CD8-positive, alpha-beta memory T cell (primary cell): ENCODE measurements at regions not wholly inside any gene's neighbourhood (a gene's known extent, or its start where the extent isn't known, plus 50 kb on each side); places are given as distances from the start of the nearest gene placed in this dataset.

ENCODE experiments used
- CTCF ChIA-PET: fragments of 350-600 bp; sonication (Branson Sonifier 250); formaldehyde crosslinking; loops from one replicate; lab custom pipeline; 2021; ENCODE audit warnings: antibody characterized with exemption; lab: Charles Lee
- POLR2A ChIA-PET: fragments of 350-600 bp; sonication (Branson Sonifier 250); formaldehyde crosslinking; loops from one replicate; lab custom pipeline; 2021; ENCODE audit warnings: antibody characterized with exemption; lab: Charles Lee
- DNase-seq, 5 donors: peaks; one replicate each; pipeline versions ENCODE4 v3.0.0 to v3.0.0-alpha.2; 2020 to 2022; ENCODE audit warnings: mixed read lengths in 1 of 5
- H3K27ac ChIP-seq: one replicate; pipeline ENCODE4 v1.7.0; 2013; ENCODE audit warnings: low read depth, mild to moderate bottlenecking, low read length, moderate library complexity
- H3K27me3 ChIP-seq: 2 replicates; pipeline ENCODE4 v1.7.0; 2013; ENCODE audit warnings: low read length, mild to moderate bottlenecking; ENCODE audit not compliant: insufficient read depth, poor library complexity, severe bottlenecking
- H3K36me3 ChIP-seq: 2 replicates; pipeline ENCODE4 v1.7.0; 2013; ENCODE audit warnings: mild to moderate bottlenecking, low read length, moderate library complexity; ENCODE audit not compliant: insufficient read depth
- H3K4me1 ChIP-seq: 2 replicates; pipeline ENCODE4 v1.7.0; 2013; ENCODE audit warnings: mild to moderate bottlenecking, low read length, moderate library complexity; ENCODE audit not compliant: insufficient read depth
- H3K4me3 ChIP-seq: 2 replicates; pipeline ENCODE4 v1.7.0; 2013; ENCODE audit warnings: mild to moderate bottlenecking, low read length
- H3K9me3 ChIP-seq: 2 replicates; pipeline ENCODE4 v1.7.0; 2013; ENCODE audit warnings: mild to moderate bottlenecking, low read length
- H3K27ac Mint-ChIP-seq, 8 donors: one replicate each; pipeline ENCODE4 v1.8.0; 2020 to 2021; ENCODE audit warnings: mixed read lengths in 8 of 8, mild to moderate bottlenecking in 6 of 8, inconsistent platforms in 3 of 8, moderate library complexity in 3 of 8
- H3K27me3 Mint-ChIP-seq, 2 donors: one replicate each; pipeline ENCODE4 v1.8.0; 2020 to 2021; ENCODE audit warnings: mixed read lengths in 2 of 2, mild to moderate bottlenecking in 1 of 2, moderate library complexity in 1 of 2
- H3K36me3 Mint-ChIP-seq, 3 donors: one replicate each; pipeline ENCODE4 v1.8.0; 2020 to 2021; ENCODE audit warnings: mixed read lengths in 3 of 3, inconsistent platforms in 1 of 3, mild to moderate bottlenecking in 1 of 3
- H3K4me1 Mint-ChIP-seq, 3 donors: one replicate each; pipeline ENCODE4 v1.8.0; 2020 to 2021; ENCODE audit warnings: mixed read lengths in 3 of 3, inconsistent platforms in 1 of 3, mild to moderate bottlenecking in 1 of 3
- H3K4me3 Mint-ChIP-seq, 7 donors: one replicate each; pipeline ENCODE4 v1.8.0; 2020 to 2021; ENCODE audit warnings: mixed read lengths in 7 of 7, mild to moderate bottlenecking in 6 of 7, moderate library complexity in 4 of 7, inconsistent platforms in 2 of 7
- H3K9me3 Mint-ChIP-seq, 5 donors: one replicate each; pipeline ENCODE4 v1.8.0; 2020 to 2022; ENCODE audit warnings: mixed read lengths in 5 of 5, mild to moderate bottlenecking in 3 of 5, moderate library complexity in 2 of 5, inconsistent platforms in 1 of 5

DNA sequence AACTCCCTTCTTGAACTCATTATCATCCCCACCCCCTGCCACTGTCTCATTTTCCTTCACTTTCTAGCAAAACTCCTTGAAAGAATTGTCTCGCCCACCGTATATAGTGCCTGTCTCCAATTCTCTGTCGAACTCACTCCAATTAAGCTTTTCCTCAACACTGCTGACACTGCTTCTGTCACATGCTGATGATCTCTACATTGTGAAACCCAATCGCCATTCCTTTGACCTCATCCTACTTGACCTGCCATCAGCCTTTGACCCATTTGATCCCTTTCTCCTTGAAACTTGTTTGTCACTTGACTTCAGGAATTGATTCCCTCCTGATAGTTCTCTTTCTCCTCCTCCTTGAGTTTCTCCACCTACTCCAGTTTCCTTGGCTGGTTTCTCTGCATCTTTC, 54.8 kb downstream of the CCDC71L start:
- Histone ChIP-seq H3K9me3 (no peaks in the 10 kb centered on the region), H3K27me3 (no peaks in the 10 kb centered on the region), H3K36me3 (no peaks in the 10 kb centered on the region), H3K4me1 (no peaks in the 10 kb centered on the region), H3K4me3 (no peak overlapping the region), H3K27ac (no peak overlapping the region)
- Mint-ChIP-seq H3K27ac (no peak overlapping the region), H3K36me3 (peaks cover 0 to under 1% (median 0%) of the 10 kb centered on the region in 3 donors), H3K9me3 (no peaks in the 10 kb centered on the region), H3K4me3 (no peak overlapping the region), H3K4me1 (no peaks in the 10 kb centered on the region), H3K27me3 (peaks cover 3 to 6% of the 10 kb centered on the region in 2 donors)
- ChIA-PET POLR2A (no interaction called here), CTCF (no interaction called here)
- DNase-seq = no peak

DNA sequence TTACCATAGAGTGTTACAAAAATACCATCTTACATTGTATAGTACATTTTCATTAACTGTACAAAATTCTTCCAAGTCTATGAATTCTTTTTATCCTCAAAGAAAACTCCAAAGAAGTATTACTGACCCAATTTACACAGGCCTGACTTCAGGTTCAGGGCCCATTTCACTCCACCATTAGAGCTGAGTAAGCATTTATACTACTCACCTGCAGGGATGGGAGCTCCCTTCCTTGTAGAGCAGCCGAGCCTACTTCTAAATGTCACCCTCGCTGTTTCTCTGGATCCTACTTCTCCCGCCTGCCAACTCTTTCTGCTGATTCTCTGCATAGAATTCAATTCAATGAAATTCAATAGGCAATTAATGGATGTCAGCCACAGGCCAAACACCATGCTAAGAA, 56.0 kb downstream of the CCDC71L start:
- Histone ChIP-seq H3K36me3 (no peaks in the 10 kb centered on the region), H3K4me3 (no peak overlapping the region), H3K27ac (no peak overlapping the region), H3K9me3 (no peaks in the 10 kb centered on the region), H3K4me1 (no peaks in the 10 kb centered on the region), H3K27me3 (no peaks in the 10 kb centered on the region)
- ChIA-PET CTCF (no interaction called here), POLR2A (no interaction called here)
- Mint-ChIP-seq H3K27ac (peak overlapping the region in 3 of 8 donors; percentile 48 to 70 (median 60)), H3K36me3 (no peaks in the 10 kb centered on the region), H3K27me3 (peaks cover 3 to 6% of the 10 kb centered on the region in 2 donors), H3K4me3 (no peak overlapping the region), H3K4me1 (no peaks in the 10 kb centered on the region), H3K9me3 (no peaks in the 10 kb centered on the region)
- DNase-seq = no peak

DNA sequence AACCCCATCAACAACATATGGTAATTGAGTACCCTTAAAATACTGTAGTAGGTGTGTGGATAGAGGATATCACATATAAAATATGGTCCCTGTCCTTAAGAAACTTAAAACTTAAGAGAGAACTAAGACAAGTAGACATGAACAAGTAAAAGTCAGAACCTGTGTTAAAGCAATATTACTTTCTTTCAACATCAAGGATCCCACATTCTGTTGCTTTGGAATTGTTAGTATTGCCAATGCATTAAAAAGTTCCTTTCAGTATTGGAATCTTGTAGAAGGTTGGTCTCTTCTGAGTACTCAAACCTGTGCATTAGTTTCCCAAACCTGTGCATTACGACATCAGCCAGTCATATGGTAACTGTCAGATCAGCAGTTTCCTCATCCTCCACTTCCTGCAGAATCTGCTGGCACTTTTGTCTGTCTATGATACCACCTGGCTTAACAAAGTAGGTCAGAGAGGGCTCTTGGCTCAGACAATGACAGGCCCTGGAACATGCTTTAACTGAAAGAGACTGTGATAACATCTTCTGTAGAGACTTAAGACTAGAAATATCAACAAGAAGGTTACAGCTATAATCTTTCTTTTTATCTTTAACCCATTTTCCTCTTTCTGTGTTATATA, 56.5 kb downstream of the CCDC71L start:
- Histone ChIP-seq H3K36me3 (no peaks in the 10 kb centered on the region), H3K4me1 (no peaks in the 10 kb centered on the region), H3K9me3 (no peaks in the 10 kb centered on the region), H3K4me3 (no peak overlapping the region), H3K27me3 (no peaks in the 10 kb centered on the region), H3K27ac (no peak overlapping the region)
- H3K36me3 Mint-ChIP-seq = no peaks in the 10 kb centered on the region
- H3K4me3 Mint-ChIP-seq = no peak overlapping the region
- CTCF ChIA-PET = no interaction called here
- POLR2A ChIA-PET = no interaction called here
- H3K27me3 Mint-ChIP-seq = peaks cover 3 to 6% of the 10 kb centered on the region in 2 donors
- peak overlapping the region in 5 of 8 donors; percentile 45 to 70 (median 60) for H3K27ac Mint-ChIP-seq
- DNase-seq = peak in 2 of 5 donors; percentile 7 to 14
- no peaks in the 10 kb centered on the region for H3K9me3 Mint-ChIP-seq
- no peaks in the 10 kb centered on the region for H3K4me1 Mint-ChIP-seq

DNA sequence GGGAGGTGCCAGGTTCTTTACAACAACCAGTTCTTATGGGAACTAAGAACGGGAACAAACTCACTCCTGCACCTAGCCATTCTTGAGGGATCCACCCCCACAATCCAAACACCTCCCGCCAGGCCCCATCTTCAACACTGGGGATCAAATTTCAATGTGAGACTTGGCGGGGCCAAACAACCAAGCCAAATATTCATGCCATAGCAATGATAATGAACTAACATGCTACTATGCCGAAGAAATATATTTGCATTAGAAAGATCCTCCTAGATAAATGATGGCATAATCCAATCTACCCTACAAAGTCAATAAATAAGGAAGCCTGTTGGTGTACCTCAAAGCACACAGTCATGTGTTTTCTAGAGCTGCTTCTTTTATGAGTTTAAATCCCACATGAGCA, 57.6 kb downstream of the CCDC71L start:
- Histone ChIP-seq H3K27ac (no peak overlapping the region), H3K9me3 (no peaks in the 10 kb centered on the region), H3K27me3 (no peaks in the 10 kb centered on the region), H3K4me3 (no peak overlapping the region), H3K36me3 (no peaks in the 10 kb centered on the region), H3K4me1 (peaks cover 10% of the 10 kb centered on the region)
- ChIA-PET POLR2A (no interaction called here), CTCF (no interaction called here)
- Mint-ChIP-seq H3K27ac (no peak overlapping the region), H3K27me3 (no peaks in the 10 kb centered on the region), H3K36me3 (no peaks in the 10 kb centered on the region), H3K9me3 (no peaks in the 10 kb centered on the region), H3K4me1 (peaks cover 5 to 8% (median 6%) of the 10 kb centered on the region in 3 donors), H3K4me3 (no peak overlapping the region)
- DNase-seq = no peak

DNA sequence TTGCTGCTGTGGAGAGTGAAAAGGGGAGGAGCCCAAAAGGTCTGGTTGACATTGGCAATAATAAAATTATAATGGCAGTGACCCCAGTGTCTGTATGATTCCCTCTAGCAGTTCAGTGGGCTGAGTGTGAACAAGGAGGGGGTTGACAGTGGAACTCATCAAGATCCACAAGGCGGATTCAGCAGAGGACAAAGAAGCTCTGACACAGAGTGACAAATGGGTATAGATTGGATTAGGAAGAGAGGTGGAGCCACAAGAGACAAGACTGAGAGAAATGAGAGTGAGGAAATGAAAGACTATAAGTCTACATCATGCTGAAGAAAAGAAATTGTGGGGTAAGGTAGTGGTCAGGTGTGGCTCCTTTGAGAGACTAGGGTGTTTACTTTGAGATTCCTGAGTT, 58.9 kb downstream of the CCDC71L start:
- Histone ChIP-seq H3K9me3 (no peaks in the 10 kb centered on the region), H3K4me1 (peaks cover 13% of the 10 kb centered on the region), H3K4me3 (no peak overlapping the region), H3K27ac (no peak overlapping the region), H3K27me3 (no peaks in the 10 kb centered on the region), H3K36me3 (no peaks in the 10 kb centered on the region)
- H3K4me3 Mint-ChIP-seq = no peak overlapping the region
- POLR2A ChIA-PET = no interaction called here
- no peaks in the 10 kb centered on the region for H3K9me3 Mint-ChIP-seq
- CTCF ChIA-PET = no interaction called here
- no peak for DNase-seq
- no peaks in the 10 kb centered on the region for H3K36me3 Mint-ChIP-seq
- peaks cover 0 to 2% of the 10 kb centered on the region in 2 donors for H3K27me3 Mint-ChIP-seq
- H3K27ac Mint-ChIP-seq = no peak overlapping the region
- peaks cover 5 to 8% (median 6%) of the 10 kb centered on the region in 3 donors for H3K4me1 Mint-ChIP-seq

DNA sequence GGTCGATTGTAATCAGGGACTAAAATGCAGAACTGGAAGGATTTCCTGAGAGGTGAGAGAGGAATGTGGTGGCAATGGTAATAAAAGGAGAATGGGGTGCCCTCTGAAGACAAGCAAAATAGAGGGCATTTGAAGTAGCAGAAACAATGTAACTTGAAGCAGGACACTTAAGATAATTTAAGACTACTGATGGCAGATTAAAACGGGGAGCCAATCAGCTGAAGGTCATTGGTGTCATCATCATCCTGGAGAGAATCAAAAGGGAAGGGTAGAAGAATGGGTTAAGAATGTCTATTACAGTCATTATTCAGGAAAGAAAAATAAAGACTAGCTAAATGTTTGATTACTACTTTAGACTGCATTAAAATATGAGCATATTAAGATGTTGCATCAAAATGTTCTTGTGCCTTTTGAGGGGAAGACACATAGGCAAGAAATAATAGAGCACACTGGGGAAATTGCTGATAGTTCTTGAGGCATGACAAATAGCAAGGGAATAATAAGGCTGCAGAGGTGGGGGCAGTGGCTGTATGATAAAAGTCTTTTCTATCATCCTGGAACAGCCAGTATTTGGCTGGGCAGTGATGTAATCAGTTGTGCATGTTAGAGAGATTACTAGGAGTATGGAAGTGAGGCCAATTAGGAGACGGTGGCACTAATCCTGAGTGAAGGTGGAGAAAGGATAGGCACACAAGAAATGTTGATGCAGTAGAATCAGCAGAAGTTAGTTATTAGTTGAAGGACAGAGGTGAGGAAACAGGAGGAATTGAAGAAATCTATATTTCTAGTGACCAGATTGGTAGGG, 60.2 kb downstream of the CCDC71L start:
- no peaks in the 10 kb centered on the region for H3K9me3 ChIP-seq
- POLR2A ChIA-PET = no interaction called here
- no peak overlapping the region for H3K27ac Mint-ChIP-seq
- no peak overlapping the region for H3K4me3 ChIP-seq
- peaks cover 13% of the 10 kb centered on the region for H3K4me1 ChIP-seq
- CTCF ChIA-PET = no interaction called here
- DNase-seq = no peak
- peaks cover 1 to 3% of the 10 kb centered on the region in 2 donors for H3K27me3 Mint-ChIP-seq
- no peaks in the 10 kb centered on the region for H3K9me3 Mint-ChIP-seq
- no peak overlapping the region for H3K27ac ChIP-seq
- H3K4me3 Mint-ChIP-seq = no peak overlapping the region
- no peaks in the 10 kb centered on the region for H3K36me3 Mint-ChIP-seq
- peaks cover 5 to 8% (median 6%) of the 10 kb centered on the region in 3 donors for H3K4me1 Mint-ChIP-seq
- H3K36me3 ChIP-seq = no peaks in the 10 kb centered on the region
- H3K27me3 ChIP-seq = no peaks in the 10 kb centered on the region

DNA sequence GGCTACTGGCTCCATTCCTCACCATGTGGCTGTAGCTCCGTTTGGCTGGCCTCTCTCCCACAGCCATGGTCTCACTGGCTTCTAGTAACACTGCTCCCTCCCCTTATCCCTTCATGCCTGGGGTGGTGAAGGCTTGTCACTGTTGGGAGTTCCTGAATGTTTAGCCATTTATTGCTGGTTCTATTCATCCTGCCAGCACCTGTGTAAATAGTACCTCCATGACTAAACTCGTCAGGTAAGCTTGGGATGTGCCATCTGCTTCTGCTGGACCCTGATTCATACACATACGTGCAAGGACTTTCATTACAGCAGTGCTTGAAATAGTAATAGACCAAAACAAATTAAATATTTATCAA, 61.6 kb downstream of the CCDC71L start:
- H3K4me1 ChIP-seq = peaks cover 13% of the 10 kb centered on the region
- H3K27me3 ChIP-seq = no peaks in the 10 kb centered on the region
- peaks cover 5 to 8% (median 6%) of the 10 kb centered on the region in 3 donors for H3K4me1 Mint-ChIP-seq
- no peak overlapping the region for H3K27ac ChIP-seq
- no peaks in the 10 kb centered on the region for H3K36me3 Mint-ChIP-seq
- H3K9me3 ChIP-seq = no peaks in the 10 kb centered on the region
- no peak for DNase-seq
- no peak overlapping the region for H3K4me3 ChIP-seq
- H3K9me3 Mint-ChIP-seq = no peaks in the 10 kb centered on the region
- CTCF ChIA-PET = interaction anchor here (0.7 to 1.2 kb wide), 2 partner anchors 61 to 422 kb away, joined by 3 to 4 read pairs; partner anchors contain the start of gene CCDC71L
- POLR2A ChIA-PET = interaction anchor here (1.1 kb wide), 1 partner anchor 62 kb away, joined by 5 read pairs; the partner anchor contains the start of gene CCDC71L
- H3K36me3 ChIP-seq = no peaks in the 10 kb centered on the region
- H3K4me3 Mint-ChIP-seq = no peak overlapping the region
- H3K27me3 Mint-ChIP-seq = peaks cover 4 to 8% of the 10 kb centered on the region in 2 donors
- H3K27ac Mint-ChIP-seq = no peak overlapping the region
